Epithelial cell of proximal tubule (primary cell): ENCODE measurements at regions not wholly inside any gene's neighbourhood (a gene's known extent, or its start where the extent isn't known, plus 50 kb on each side); places are given as distances from the start of the nearest gene placed in this dataset.

Experiments used
- DNase-seq: peaks from one replicate; pipeline ENCODE4 v3.0.0-alpha.2; 2011; ENCODE audit warnings: low read depth
- H3K4me3 ChIP-seq: 2 replicates; pipeline ENCODE4 v1.5.1; 2011; ENCODE audit warnings: low read depth, mild to moderate bottlenecking, low read length
- TF ChIP-seq, protein P1 (sequence below): conservative IDR thresholded peaks from 2 replicates; pipeline ENCODE4 v1.5.1; 2012; ENCODE audit warnings: low read depth, mild to moderate bottlenecking, low read length

DNA sequence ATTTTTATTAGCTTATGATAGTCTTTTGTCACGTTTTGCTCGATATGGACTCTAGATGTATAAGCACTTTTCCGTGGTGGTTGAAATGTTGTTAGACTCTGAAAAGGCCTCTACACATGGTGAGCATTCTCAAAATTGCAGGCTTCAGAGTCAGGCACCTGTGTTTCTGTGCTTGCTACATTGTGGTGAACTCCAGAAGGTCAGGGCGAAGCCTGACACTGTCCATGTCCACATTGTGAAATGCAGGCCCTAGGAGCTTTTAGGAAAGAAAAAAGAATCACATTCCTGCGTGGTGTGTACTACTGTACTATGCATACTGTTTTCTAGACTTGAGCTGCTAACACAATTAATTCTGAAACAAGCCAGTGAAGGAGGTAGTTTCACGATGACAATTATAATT, 86.3 kb downstream of the HS3ST1 start:
- DNase-seq, result no peak
- TF ChIP-seq, protein P1, sequence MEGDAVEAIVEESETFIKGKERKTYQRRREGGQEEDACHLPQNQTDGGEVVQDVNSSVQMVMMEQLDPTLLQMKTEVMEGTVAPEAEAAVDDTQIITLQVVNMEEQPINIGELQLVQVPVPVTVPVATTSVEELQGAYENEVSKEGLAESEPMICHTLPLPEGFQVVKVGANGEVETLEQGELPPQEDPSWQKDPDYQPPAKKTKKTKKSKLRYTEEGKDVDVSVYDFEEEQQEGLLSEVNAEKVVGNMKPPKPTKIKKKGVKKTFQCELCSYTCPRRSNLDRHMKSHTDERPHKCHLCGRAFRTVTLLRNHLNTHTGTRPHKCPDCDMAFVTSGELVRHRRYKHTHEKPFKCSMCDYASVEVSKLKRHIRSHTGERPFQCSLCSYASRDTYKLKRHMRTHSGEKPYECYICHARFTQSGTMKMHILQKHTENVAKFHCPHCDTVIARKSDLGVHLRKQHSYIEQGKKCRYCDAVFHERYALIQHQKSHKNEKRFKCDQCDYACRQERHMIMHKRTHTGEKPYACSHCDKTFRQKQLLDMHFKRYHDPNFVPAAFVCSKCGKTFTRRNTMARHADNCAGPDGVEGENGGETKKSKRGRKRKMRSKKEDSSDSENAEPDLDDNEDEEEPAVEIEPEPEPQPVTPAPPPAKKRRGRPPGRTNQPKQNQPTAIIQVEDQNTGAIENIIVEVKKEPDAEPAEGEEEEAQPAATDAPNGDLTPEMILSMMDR, result no peak
- H3K4me3 ChIP-seq, result no peak overlapping the region

DNA sequence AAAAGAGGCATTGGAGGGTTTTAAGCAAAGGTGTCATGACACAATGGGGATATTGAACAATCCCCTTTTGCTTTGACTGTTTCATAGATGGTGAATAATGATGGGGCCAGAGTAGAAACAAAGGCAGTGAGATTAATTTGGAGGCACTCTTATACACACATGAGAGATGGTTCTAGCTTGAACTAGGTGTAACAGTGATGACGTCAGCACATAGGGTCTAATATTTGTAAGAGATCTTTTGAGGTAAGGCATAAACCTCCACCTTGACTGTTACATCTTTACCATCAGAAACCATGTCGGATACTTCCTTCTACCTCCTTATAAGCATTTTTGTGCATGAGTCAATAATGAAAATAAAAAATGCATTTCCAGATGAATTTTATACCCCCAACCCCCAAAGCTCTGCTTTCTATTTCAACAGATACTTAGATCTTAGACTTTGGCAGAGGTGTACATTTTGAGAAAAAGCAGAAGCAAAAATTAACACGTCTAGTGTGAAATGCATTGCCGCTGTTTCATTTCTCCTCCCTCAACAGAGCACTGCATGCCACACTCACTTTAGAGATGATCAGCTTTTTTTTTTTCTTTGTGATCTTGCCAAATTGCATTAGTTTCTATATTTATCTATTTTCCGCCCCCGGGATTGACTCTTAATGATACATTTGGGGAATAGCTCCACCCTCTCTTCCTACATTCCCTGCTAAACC, 87.2 kb downstream of the HS3ST1 start:
- TF ChIP-seq, protein P1, result no peak
- no peak for DNase-seq

DNA sequence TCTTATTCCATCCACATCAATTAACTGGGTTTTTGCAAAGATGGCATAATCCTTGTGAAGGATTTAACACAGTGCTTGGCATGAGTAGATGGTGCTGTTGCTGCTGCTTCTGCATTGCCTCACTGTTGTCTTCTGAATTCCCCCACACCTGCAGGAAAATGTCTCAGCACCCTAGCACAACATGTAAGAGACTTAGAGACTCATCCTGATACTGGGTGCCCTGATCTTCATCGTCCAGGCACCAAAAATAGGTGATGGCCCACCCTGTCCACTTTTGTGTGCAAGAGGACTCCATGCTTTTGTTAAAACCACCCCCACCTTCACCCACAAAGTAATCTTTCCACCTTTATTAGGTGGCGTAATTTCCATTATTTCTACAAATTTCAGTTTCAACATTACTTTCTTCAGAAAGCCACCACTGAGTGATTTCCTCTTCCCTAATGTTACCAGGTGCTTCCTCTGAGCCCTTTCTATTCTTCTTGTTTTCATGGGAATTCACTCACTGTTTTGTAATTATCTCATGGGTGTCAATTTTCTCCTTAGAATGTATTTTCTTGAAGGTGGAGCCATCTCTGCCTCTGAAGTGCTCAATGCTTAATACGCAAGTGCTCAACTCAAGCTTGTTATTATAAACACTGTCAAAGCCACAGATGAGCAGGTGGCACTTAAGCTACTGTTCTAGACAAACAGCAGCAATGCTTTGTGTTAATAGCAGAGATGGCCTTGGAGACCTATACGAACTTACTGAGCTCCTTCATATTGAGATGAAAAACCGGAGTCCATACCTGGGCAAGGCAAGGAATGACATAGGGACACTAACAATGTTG, 89.5 kb downstream of the HS3ST1 start:
- TF ChIP-seq, protein P1, result no peak
- no peak for DNase-seq
- no peak overlapping the region for H3K4me3 ChIP-seq

More for the DNA sequence above, 87.2 kb downstream of the HS3ST1 start:
- no peak overlapping the region for H3K4me3 ChIP-seq

DNA sequence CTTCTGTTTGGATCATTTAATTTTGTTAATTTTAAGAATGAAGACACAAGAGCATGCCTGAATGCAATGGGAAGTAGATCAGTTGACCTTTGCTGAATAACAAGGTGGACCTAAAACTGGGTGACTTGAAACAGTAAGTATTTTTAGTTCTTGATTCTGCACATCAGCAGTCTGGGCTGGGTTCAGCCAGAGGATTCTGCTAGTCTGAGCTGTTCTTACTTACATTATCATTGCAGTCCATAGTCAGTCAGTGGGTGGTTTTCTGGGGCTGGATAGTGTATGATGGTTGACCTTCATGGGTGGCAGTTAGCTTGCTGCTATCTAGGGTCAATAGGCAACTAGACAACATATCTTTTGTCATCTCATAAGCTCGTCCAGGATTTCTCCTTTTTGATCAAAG, 91.4 kb downstream of the HS3ST1 start:
- H3K4me3 ChIP-seq, result no peak overlapping the region
- TF ChIP-seq, protein P1, result no peak
- no peak for DNase-seq

DNA sequence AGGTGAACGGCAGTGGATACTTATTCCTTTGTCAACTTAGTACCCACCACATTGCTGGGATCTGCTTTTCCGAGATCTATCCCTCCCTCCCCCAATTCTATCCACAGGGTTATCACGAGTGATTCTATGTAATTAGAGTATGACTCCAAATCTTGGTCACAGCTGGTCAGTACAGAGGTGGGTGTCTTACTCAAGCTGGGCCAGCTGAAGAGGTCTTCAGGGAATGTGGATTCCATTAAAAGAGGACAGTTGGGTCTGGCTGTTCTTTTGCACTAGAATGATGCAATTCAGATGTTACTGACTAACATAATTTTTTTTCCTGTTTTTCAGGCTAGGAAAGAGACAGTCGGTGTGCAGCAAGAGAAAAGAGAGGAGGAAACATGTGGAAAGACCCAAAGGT, 92.3 kb downstream of the HS3ST1 start:
- H3K4me3 ChIP-seq, result no peak overlapping the region
- DNase-seq, result no peak
- TF ChIP-seq, protein P1, result no peak

DNA sequence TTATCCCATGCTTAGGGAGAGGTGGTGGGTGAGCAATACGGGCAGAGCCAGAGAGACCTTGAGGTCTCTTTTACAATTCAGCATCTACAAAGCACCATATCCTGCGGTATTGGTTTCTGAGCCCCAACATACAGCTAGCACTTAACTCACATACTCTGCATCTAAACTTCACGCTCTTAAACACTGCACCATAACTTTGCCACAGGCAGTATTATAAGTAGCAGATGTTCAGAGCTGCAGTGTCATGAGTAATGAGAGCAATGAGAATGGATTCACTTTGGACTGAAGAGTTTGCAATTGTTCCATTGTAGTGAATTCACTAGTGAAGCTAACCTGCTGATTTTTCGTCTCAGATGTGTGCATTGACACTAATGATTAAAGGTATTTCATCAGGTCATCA, 93.8 kb downstream of the HS3ST1 start:
- TF ChIP-seq, protein P1, result no peak
- no peak for DNase-seq
- H3K4me3 ChIP-seq, result no peak overlapping the region
